ENCODE measurements at regions not wholly inside any gene's neighbourhood (a gene's known extent, or its start where the extent isn't known, plus 50 kb on each side); places are given as distances from the start of the nearest gene placed in this dataset.

GRCh38 chr7:32131091-32131490 lies 60.9 kb upstream of the PDE1C start:
- no peak for DNase-seq

- DNase-seq: no peak
Observed at GRCh38 chr7:32126843-32127242, 56.6 kb upstream of the PDE1C start.

All from stimulated activated naive CD4-positive, alpha-beta T cell (primary cell).